ENCODE measurements at regions not wholly inside any gene's neighbourhood (a gene's known extent, or its start where the extent isn't known, plus 50 kb on each side); places are given as distances from the start of the nearest gene placed in this dataset.

DNA sequence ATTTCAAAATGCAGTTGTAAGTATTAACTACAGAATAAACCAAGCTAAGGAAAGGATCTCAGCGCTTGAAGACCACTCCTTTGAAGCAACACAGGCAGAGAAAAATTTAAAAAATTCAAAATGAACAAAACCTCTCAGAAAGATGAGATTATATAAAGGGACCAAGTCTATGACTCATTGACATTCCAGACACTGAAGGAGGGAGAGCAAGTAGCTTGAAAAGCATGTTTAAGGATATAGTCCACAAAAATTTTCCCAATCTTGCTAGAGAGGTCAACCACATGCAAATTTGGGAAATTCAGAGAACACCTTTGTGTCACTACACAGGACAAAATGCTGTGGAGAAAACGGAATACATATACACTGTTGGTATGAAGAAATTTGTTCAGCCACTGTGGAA, 112.6 kb upstream of the MC4R start:
- TF ChIP-seq, protein P1, sequence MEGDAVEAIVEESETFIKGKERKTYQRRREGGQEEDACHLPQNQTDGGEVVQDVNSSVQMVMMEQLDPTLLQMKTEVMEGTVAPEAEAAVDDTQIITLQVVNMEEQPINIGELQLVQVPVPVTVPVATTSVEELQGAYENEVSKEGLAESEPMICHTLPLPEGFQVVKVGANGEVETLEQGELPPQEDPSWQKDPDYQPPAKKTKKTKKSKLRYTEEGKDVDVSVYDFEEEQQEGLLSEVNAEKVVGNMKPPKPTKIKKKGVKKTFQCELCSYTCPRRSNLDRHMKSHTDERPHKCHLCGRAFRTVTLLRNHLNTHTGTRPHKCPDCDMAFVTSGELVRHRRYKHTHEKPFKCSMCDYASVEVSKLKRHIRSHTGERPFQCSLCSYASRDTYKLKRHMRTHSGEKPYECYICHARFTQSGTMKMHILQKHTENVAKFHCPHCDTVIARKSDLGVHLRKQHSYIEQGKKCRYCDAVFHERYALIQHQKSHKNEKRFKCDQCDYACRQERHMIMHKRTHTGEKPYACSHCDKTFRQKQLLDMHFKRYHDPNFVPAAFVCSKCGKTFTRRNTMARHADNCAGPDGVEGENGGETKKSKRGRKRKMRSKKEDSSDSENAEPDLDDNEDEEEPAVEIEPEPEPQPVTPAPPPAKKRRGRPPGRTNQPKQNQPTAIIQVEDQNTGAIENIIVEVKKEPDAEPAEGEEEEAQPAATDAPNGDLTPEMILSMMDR (IDR thresholded peaks at IDR 0.05; ENCODE audit: extremely low read depth, missing control alignments), result no peak
- no peak for DNase-seq (ENCODE audit: low spot score)

DNA sequence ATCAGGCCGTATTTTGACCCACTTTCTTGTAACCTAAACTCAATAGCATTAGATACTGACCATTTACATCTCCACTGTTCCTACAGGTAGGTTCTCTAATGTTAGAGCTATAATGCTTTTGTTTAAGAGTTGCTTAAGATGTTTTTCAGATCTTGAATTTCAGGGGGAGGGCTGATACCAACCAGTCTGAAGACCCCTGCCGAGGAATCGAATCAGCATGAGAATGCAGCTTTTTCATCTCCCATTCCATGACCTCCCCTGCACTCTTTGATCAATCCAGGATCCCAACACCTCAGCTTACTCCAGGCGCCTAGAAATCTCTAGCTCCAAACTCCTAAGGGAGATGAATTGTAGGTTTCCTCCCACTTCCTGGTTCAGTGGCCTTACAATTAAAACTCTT, 120.5 kb upstream of the MC4R start:
- TF ChIP-seq, protein P1 (IDR thresholded peaks at IDR 0.05; ENCODE audit: extremely low read depth, missing control alignments), result no peak
- no peak for DNase-seq (ENCODE audit: low spot score)

DNA sequence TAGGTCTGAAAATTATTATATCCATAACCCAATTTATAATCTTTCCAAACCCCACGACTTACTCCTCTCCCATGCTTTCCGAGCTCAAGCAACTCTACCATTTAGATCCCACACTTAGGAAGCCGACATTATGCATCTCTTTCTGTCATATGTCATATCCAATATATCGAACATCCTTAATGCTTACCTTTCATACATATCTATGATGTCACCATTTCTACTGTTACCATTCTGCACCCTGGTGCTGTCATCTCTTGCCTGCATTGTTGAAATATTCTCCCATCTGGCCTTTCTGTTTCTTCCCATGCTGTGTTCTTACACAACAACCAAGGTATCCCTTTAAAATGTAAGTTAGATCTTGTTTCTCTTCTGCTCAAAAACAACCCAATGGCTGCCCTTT, 127.1 kb upstream of the MC4R start:
- no peak for DNase-seq (ENCODE audit: low spot score)
- TF ChIP-seq, protein P1 (IDR thresholded peaks at IDR 0.05; ENCODE audit: extremely low read depth, missing control alignments), result no peak

DNA sequence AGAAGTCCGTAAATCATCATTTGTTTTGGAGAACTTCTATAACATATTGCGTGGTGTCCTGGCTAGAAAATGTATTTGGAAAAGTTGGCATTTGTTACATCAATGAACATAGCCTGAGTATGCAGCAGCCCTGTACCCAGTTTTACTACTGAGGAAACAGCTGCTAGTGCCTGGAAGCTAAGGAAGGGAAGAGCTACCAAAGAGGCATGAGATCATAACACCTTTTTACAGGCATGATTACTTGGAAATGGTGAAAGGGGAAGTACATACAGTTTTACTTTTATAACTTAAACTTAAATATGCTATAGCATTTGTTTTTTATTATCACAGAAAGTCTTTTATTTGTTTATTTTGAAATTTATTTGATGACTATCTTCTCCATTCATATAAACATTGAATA, 128.4 kb upstream of the MC4R start:
- TF ChIP-seq, protein P1 (IDR thresholded peaks at IDR 0.05; ENCODE audit: extremely low read depth, missing control alignments), result no peak
- no peak for DNase-seq (ENCODE audit: low spot score)

DNA sequence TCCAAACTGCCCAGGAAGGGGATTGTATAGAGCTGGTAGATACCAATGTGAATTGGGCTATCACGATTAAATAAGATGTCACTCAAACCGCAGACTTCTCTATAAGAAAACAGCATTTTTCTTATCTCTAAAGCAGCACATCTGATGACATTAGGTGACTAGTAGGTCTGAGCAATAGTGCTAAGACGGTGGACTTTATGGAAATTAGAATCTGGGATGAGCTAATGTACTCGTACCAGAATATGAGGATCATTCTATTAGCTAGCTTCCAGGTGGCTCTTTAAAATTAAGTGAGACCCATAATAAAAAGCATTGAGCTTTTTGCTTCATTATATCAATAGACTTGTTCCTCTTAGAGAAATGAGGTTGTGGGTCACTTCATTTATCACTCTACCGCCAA, 130.0 kb upstream of the MC4R start:
- TF ChIP-seq, protein P1 (IDR thresholded peaks at IDR 0.05; ENCODE audit: extremely low read depth, missing control alignments), result no peak

DNA sequence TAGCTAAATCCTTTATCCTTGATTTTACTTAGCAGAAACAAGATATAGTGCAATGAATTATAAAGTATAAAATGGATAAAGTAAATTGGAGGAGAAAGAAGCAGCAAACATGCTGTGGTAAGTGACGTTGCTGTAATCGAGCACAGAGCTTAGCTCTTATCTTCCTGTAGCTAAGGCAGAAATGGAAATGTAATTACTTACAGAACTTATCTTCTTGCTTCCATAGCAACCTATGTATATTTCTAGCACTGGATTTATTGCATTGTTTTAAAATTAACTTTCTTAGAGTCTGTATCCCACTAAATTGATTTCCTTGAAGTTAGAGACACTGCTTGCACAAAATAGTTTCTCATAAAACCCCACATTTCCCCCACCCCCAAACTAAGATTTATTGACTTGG, 130.6 kb upstream of the MC4R start:
- no peak for DNase-seq (ENCODE audit: low spot score)
- TF ChIP-seq, protein P1 (IDR thresholded peaks at IDR 0.05; ENCODE audit: extremely low read depth, missing control alignments), result no peak

More for the DNA sequence above, 130.0 kb upstream of the MC4R start:
- DNase-seq (ENCODE audit: low spot score), result no peak

DNA sequence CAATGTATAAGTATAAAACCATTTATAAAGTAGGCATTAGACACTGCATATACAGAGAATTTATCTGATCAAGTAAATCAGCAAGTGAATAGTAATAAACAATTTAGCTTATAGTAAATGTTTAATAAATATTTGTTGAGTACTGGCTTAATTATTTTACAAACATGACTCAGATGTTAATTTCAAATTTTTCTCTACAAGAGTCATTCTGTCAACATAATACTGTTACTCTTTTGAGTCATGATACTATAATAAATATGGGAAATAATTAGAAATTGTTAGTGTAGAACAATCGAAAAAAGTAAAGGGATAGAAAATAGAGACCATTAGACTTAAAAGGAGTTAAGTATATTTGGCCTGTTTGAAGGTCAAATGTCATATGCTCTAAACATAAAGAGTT, 133.6 kb upstream of the MC4R start:
- DNase-seq (ENCODE audit: low spot score), result no peak

More for the DNA sequence above, 133.6 kb upstream of the MC4R start:
- TF ChIP-seq, protein P1 (IDR thresholded peaks at IDR 0.05; ENCODE audit: extremely low read depth, missing control alignments), result no peak

Measured in GM20000 (cell line).